ENCODE measurements at regions not wholly inside any gene's neighbourhood (a gene's known extent, or its start where the extent isn't known, plus 50 kb on each side); places are given as distances from the start of the nearest gene placed in this dataset.

DNA sequence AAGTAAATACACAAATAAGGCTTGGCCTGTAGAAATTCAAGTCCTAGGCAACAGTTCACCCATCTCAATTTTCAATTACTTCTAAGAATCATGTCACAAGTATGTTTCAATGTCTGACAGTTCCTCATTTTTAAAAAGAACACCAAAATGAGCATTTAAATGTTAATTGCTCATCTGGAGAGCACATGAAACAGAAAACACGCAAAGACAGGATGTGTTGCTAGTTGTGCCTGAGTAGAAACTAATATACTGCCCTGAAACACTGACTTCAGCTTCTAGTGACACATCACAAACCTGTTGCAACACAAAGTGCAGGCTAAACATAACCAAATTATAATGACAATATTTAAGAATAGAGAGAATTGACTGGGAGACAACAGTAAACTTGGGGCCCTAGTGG is 167.3 kb upstream of the THBS1 start:
- TF ChIP-seq GATA2 (IDR thresholded peaks at IDR 0.05; ENCODE audit: low read depth, low read length) (no peak), GATA3 (IDR thresholded peaks at IDR 0.05; ENCODE audit: low read depth, low read length) (no peak)

All from SH-SY5Y (cell line).